ENCODE measurements at regions not wholly inside any gene's neighbourhood (a gene's known extent, or its start where the extent isn't known, plus 50 kb on each side); places are given as distances from the start of the nearest gene placed in this dataset.

DNA sequence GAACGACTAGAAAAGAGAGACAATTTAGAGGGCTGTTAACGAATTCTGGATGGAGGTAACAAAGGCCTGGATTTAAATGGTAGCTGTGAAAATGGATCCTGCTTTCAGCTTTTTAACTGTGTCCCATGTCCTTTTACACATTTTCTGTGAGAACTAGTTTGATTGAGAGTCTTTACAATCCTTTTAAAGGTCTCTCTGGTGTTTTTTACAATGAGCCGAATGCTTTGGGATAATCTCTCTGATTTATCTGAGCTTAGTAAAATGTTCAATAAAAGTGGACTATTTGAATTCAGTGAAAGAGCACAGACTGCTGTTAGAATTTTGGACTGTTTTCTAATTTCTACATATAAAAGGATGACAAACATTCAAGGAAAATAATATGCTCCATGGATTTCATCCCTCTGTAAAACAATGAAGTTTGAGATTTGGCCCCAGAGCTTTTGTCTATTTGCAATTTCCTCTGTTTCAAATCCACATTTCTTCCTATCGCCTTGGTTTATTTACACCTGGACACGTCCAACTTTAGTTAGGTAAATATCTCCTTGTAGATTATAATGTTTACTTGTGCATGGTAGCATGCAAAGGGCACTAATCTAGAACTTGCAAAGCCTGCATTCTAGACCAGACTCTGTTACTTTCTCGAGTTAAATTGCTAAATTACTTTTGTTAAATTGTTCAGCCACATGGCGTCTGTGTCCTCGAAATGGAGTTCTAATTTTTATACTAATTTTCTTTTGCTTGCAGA is 871.0 kb upstream of the CITED2 start:
- 93% methylated on average over 8 of the region's 8 CpGs for WGBS
- Histone ChIP-seq H3K4me1 (ENCODE audit: control insufficient read depth in 2 of 2, insufficient read depth in 2 of 2, low read length in 2 of 2) (no peaks in the 10 kb centered on the region), H3K27ac (ENCODE audit: low read depth in 1 of 2, low read length in 1 of 2) (no peak overlapping the region), H3K4me3 (ENCODE audit: low read length in 2 of 2) (no peak overlapping the region), H3K9me3 (ENCODE audit: control insufficient read depth in 2 of 2, insufficient read depth in 1 of 2, low read length in 1 of 2) (no peaks in the 10 kb centered on the region), H3K36me3 (ENCODE audit: control insufficient read depth in 2 of 2, insufficient read depth in 2 of 2, low read length in 1 of 2) (no peaks in the 10 kb centered on the region), H3K27me3 (ENCODE audit: control insufficient read depth in 2 of 2, insufficient read depth in 1 of 2, low read length in 1 of 2) (no peaks in the 10 kb centered on the region)
- DNase-seq (ENCODE audit: low read depth in 6 of 9, low spot score in 9 of 9): no peak

DNA sequence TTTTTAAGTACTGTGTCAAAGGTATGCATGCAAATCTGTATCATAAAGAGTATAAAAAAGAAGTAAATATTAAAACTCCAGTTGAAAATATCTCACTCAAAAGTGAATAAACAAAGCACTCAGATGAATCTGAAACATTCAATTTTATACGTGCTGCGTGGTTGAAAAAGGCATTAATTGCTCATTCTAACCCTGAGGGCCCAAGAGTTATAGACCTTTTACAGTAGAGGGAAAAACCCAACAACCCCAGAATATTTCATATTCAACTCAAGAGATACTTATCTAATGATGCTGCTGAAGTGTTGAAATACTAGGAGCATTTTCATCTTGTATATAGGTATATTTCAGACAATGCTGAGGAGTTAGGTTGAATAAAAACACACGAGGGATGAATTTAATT is 862.8 kb upstream of the CITED2 start:
- Histone ChIP-seq H3K27me3 (ENCODE audit: control insufficient read depth in 2 of 2, insufficient read depth in 1 of 2, low read length in 1 of 2) (no peaks in the 10 kb centered on the region), H3K27ac (ENCODE audit: low read depth in 1 of 2, low read length in 1 of 2) (no peak overlapping the region), H3K4me3 (ENCODE audit: low read length in 2 of 2) (no peak overlapping the region), H3K9me3 (ENCODE audit: control insufficient read depth in 2 of 2, insufficient read depth in 1 of 2, low read length in 1 of 2) (no peaks in the 10 kb centered on the region), H3K36me3 (ENCODE audit: control insufficient read depth in 2 of 2, insufficient read depth in 2 of 2, low read length in 1 of 2) (no peaks in the 10 kb centered on the region), H3K4me1 (ENCODE audit: control insufficient read depth in 2 of 2, insufficient read depth in 2 of 2, low read length in 2 of 2) (no peaks in the 10 kb centered on the region)
- no peak for DNase-seq (ENCODE audit: low read depth in 6 of 9, low spot score in 9 of 9)
- 93% methylated on average over 3 of the region's 3 CpGs for WGBS

DNA sequence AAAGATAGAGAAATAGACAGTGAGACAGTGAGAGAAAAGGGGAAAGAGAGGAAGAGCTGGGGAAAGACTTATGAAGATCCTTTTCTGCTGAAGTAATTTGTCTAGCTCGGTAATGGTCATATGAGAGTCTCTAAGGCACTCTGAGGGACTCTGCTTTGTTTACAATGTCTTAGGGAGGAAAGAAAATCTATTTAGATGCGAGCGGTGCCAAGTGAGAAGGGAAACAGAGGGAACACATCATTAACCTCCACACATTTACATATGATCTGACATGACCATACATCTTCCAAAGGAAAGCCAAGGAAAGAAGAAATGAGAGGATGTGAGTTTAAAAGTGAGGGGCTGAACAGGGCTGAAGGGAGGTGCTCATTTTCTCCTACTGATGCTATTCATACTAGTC is 862.3 kb upstream of the CITED2 start:
- no peak for DNase-seq (ENCODE audit: low read depth in 6 of 9, low spot score in 9 of 9)
- no peaks in the 10 kb centered on the region for H3K4me1 ChIP-seq (ENCODE audit: control insufficient read depth in 2 of 2, insufficient read depth in 2 of 2, low read length in 2 of 2)
- H3K36me3 ChIP-seq (ENCODE audit: control insufficient read depth in 2 of 2, insufficient read depth in 2 of 2, low read length in 1 of 2): no peaks in the 10 kb centered on the region
- H3K27ac ChIP-seq (ENCODE audit: low read depth in 1 of 2, low read length in 1 of 2): no peak overlapping the region
- H3K27me3 ChIP-seq (ENCODE audit: control insufficient read depth in 2 of 2, insufficient read depth in 1 of 2, low read length in 1 of 2): no peaks in the 10 kb centered on the region
- 93% methylated on average over 3 of the region's 3 CpGs for WGBS
- H3K9me3 ChIP-seq (ENCODE audit: control insufficient read depth in 2 of 2, insufficient read depth in 1 of 2, low read length in 1 of 2): no peaks in the 10 kb centered on the region
- H3K4me3 ChIP-seq (ENCODE audit: low read length in 2 of 2): no peak overlapping the region

DNA sequence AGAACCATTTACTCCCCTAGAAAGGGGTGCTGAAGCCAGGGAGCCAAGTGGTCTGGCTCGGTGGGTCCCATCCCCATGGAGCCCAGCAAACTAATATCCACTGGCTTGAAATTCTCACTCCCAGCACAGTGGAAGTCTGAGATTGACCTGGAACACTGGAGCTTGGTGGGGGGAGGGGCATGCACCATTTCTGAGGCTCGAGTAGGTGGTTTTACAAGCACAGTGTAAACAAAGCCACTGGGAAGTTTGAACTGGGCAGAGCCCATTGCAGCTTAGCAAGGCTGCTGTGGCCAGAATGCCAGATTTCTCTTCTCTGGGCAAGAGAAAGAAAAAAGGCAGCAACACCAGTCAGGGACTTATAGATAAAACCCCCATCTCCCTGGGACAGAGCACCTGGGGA is 855.8 kb upstream of the CITED2 start:
- 83% methylated on average over 2 of the region's 2 CpGs for WGBS
- DNase-seq (ENCODE audit: low read depth in 6 of 9, low spot score in 9 of 9): no peak

DNA sequence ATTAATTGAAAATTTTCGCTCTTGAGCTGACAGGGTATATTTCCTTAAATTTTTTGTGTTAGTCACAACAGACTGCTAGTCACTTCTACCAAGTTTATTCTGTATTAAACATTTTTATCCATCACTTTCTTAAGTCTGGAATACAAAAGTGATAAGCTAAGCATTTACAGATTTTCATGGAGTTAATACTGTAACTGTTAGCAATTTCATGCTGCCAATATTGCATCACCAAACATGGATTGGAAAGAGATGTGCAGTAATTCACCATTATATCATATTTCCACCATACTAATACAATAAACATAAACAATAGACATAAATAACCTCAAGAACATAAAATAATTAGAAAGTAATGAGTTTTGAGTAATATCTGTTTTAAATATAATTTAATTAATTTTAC is 854.0 kb upstream of the CITED2 start:
- Histone ChIP-seq H3K4me3 (ENCODE audit: low read length in 2 of 2) (no peak overlapping the region), H3K36me3 (ENCODE audit: control insufficient read depth in 2 of 2, insufficient read depth in 2 of 2, low read length in 1 of 2) (no peaks in the 10 kb centered on the region), H3K27me3 (ENCODE audit: control insufficient read depth in 2 of 2, insufficient read depth in 1 of 2, low read length in 1 of 2) (no peaks in the 10 kb centered on the region), H3K4me1 (ENCODE audit: control insufficient read depth in 2 of 2, insufficient read depth in 2 of 2, low read length in 2 of 2) (no peaks in the 10 kb centered on the region), H3K27ac (ENCODE audit: low read depth in 1 of 2, low read length in 1 of 2) (no peak overlapping the region), H3K9me3 (ENCODE audit: control insufficient read depth in 2 of 2, insufficient read depth in 1 of 2, low read length in 1 of 2) (peaks cover 0 to 12% of the 10 kb centered on the region in 2 donors)
- DNase-seq (ENCODE audit: low read depth in 6 of 9, low spot score in 9 of 9): no peak
- 96% methylated on average over 1 of the region's 1 CpG for WGBS

More for the DNA sequence above, 855.8 kb upstream of the CITED2 start:
- Histone ChIP-seq H3K36me3 (ENCODE audit: control insufficient read depth in 2 of 2, insufficient read depth in 2 of 2, low read length in 1 of 2) (no peaks in the 10 kb centered on the region), H3K4me1 (ENCODE audit: control insufficient read depth in 2 of 2, insufficient read depth in 2 of 2, low read length in 2 of 2) (no peaks in the 10 kb centered on the region), H3K27ac (ENCODE audit: low read depth in 1 of 2, low read length in 1 of 2) (no peak overlapping the region), H3K9me3 (ENCODE audit: control insufficient read depth in 2 of 2, insufficient read depth in 1 of 2, low read length in 1 of 2) (peaks cover 0 to 12% of the 10 kb centered on the region in 2 donors), H3K4me3 (ENCODE audit: low read length in 2 of 2) (no peak overlapping the region), H3K27me3 (ENCODE audit: control insufficient read depth in 2 of 2, insufficient read depth in 1 of 2, low read length in 1 of 2) (no peaks in the 10 kb centered on the region)

DNA sequence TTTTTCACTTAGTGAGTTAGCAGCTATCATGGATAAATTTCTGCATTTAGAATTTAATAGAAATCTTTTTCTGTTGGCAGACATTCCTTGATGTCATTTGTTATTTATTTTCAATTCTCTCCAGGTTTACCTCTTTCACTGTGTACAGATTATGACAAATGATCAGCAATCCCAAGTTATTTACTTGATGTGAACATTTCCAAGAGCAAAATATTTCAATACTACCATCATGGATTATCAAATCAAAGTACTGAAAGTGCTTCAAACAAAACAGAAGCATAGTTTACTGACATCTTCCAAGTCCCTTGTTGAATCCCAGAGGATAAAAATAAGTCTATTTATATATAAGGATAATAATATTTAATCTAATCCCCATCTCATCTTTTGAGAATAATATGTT is 852.2 kb upstream of the CITED2 start:
- Histone ChIP-seq H3K36me3 (ENCODE audit: control insufficient read depth in 2 of 2, insufficient read depth in 2 of 2, low read length in 1 of 2) (no peaks in the 10 kb centered on the region), H3K4me3 (ENCODE audit: low read length in 2 of 2) (no peak overlapping the region)

DNA sequence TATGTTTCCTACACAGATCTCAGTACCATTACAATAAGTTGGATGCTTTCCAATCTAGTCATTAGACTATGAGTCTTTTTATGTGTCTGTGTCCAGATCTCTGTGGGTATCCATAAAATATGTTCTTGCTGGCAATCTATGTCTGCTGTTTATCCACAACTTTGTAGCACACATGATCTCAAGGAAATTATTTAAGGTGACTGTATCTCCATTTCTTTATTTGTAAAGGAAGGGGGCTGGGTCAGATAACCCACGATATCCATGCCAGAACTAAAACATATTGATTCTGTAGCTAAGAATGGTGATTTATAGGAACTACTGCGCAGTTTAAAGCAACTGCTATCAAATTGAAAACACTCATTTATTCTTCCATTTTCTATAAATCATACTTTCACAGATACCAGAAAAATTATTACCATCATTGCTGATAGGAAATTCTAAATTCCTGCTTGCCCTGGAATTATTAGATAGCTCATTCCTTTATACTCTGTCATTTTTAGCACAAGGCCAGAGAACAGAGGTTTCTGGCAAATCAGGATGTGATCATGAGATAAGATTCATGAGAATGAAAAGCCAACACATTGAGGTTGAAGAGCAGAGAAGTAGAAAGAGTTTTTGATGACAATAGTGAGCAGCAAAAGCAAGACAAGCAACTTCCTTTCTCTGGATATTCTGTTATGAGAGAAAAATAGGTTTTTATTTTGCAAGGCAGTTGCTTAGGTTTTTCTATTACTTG is 851.4 kb upstream of the CITED2 start:
- DNase-seq (ENCODE audit: low read depth in 6 of 9, low spot score in 9 of 9): no peak
- Histone ChIP-seq H3K27me3 (ENCODE audit: control insufficient read depth in 2 of 2, insufficient read depth in 1 of 2, low read length in 1 of 2) (no peaks in the 10 kb centered on the region), H3K36me3 (ENCODE audit: control insufficient read depth in 2 of 2, insufficient read depth in 2 of 2, low read length in 1 of 2) (no peaks in the 10 kb centered on the region), H3K4me3 (ENCODE audit: low read length in 2 of 2) (no peak overlapping the region), H3K27ac (ENCODE audit: low read depth in 1 of 2, low read length in 1 of 2) (no peak overlapping the region), H3K9me3 (ENCODE audit: control insufficient read depth in 2 of 2, insufficient read depth in 1 of 2, low read length in 1 of 2) (peaks cover 0 to 12% of the 10 kb centered on the region in 2 donors), H3K4me1 (ENCODE audit: control insufficient read depth in 2 of 2, insufficient read depth in 2 of 2, low read length in 2 of 2) (no peaks in the 10 kb centered on the region)
- WGBS: 75% methylated on average over 2 of the region's 2 CpGs

More for the DNA sequence above, 852.2 kb upstream of the CITED2 start:
- no peaks in the 10 kb centered on the region for H3K4me1 ChIP-seq (ENCODE audit: control insufficient read depth in 2 of 2, insufficient read depth in 2 of 2, low read length in 2 of 2)
- no peak overlapping the region for H3K27ac ChIP-seq (ENCODE audit: low read depth in 1 of 2, low read length in 1 of 2)
- no peaks in the 10 kb centered on the region for H3K27me3 ChIP-seq (ENCODE audit: control insufficient read depth in 2 of 2, insufficient read depth in 1 of 2, low read length in 1 of 2)
- H3K9me3 ChIP-seq (ENCODE audit: control insufficient read depth in 2 of 2, insufficient read depth in 1 of 2, low read length in 1 of 2): peaks cover 0 to 12% of the 10 kb centered on the region in 2 donors
- DNase-seq (ENCODE audit: low read depth in 6 of 9, low spot score in 9 of 9): no peak

DNA sequence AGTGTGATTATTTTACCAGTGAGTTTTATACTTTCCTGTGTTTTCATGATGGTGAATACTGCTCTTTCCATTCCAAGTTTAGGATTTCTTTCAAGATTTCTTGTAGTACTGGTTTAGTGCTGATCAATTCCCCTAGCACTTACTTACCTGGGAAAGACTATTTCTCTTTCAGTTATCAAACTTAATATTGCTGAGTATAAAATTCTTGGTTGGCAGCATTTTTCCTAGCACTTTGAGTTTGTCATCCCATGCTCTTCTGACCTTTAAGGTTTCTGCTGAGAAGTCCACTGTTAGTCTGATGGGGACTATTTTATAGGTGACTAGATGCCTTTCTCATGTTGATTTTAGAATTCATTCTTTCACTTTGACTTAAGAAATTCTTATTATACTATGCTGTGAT is 842.8 kb upstream of the CITED2 start:
- Histone ChIP-seq H3K27ac (ENCODE audit: low read depth in 1 of 2, low read length in 1 of 2) (no peak overlapping the region), H3K4me3 (ENCODE audit: low read length in 2 of 2) (no peak overlapping the region), H3K9me3 (ENCODE audit: control insufficient read depth in 2 of 2, insufficient read depth in 1 of 2, low read length in 1 of 2) (peaks cover 0 to 10% of the 10 kb centered on the region in 2 donors), H3K36me3 (ENCODE audit: control insufficient read depth in 2 of 2, insufficient read depth in 2 of 2, low read length in 1 of 2) (no peaks in the 10 kb centered on the region), H3K4me1 (ENCODE audit: control insufficient read depth in 2 of 2, insufficient read depth in 2 of 2, low read length in 2 of 2) (no peaks in the 10 kb centered on the region), H3K27me3 (ENCODE audit: control insufficient read depth in 2 of 2, insufficient read depth in 1 of 2, low read length in 1 of 2) (no peaks in the 10 kb centered on the region)
- no peak for DNase-seq (ENCODE audit: low read depth in 6 of 9, low spot score in 9 of 9)

DNA sequence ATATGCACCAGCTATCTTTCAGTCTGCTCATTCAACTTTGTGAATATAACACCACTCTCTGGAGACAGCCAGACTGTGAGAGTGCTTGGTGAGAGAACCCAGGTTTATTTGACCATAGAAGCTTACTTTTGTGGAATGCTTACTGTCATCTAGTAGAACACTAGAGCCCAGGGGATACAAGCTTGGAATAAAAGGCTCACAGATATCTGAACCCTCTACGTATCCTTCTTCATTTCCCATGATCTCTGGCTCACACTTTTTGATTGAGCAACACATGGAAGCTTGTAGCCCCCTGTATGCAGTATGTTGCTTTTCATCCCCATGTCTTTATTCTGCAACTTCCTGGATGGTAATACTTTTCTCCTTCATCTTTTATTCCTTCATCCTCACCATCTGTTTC is 835.3 kb upstream of the CITED2 start:
- WGBS: 89% methylated on average over 1 of the region's 1 CpG
- Histone ChIP-seq H3K9me3 (ENCODE audit: control insufficient read depth in 2 of 2, insufficient read depth in 1 of 2, low read length in 1 of 2) (no peaks in the 10 kb centered on the region), H3K27ac (ENCODE audit: low read depth in 1 of 2, low read length in 1 of 2) (no peak overlapping the region), H3K4me1 (ENCODE audit: control insufficient read depth in 2 of 2, insufficient read depth in 2 of 2, low read length in 2 of 2) (no peaks in the 10 kb centered on the region), H3K27me3 (ENCODE audit: control insufficient read depth in 2 of 2, insufficient read depth in 1 of 2, low read length in 1 of 2) (no peaks in the 10 kb centered on the region), H3K4me3 (ENCODE audit: low read length in 2 of 2) (no peak overlapping the region), H3K36me3 (ENCODE audit: control insufficient read depth in 2 of 2, insufficient read depth in 2 of 2, low read length in 1 of 2) (no peaks in the 10 kb centered on the region)
- DNase-seq (ENCODE audit: low read depth in 6 of 9, low spot score in 9 of 9): no peak

Measured in thymus (tissue), 11 donors.